Calu3 (cell line): ENCODE measurements at regions not wholly inside any gene's neighbourhood (a gene's known extent, or its start where the extent isn't known, plus 50 kb on each side); places are given as distances from the start of the nearest gene placed in this dataset.

Experiments used
- BruUV-seq: library from RNA; stranded (reverse); fragments of 400-500 nt; replicated peaks from 2 replicates; lab custom pipeline; 2021; lab: Mats Ljungman, UMichigan
- CTCF ChIA-PET: fragments of 300-600 bp; sonication (Branson Sonifier 250); formaldehyde crosslinking; loops from one replicate; lab custom pipeline; 2022; ENCODE audit warnings: antibody characterized with exemption; lab: Charles Lee
- DNase-seq: peaks from one replicate; pipeline ENCODE4 v3.0.0; 2022
- H3K27ac Mint-ChIP-seq: one replicate; pipeline ENCODE4 v1.8.0; 2022; ENCODE audit warnings: mixed read lengths; ENCODE audit not compliant: unreplicated experiment
- H3K27me3 Mint-ChIP-seq: one replicate; pipeline ENCODE4 v1.8.0; 2022; ENCODE audit warnings: mixed read lengths; ENCODE audit not compliant: unreplicated experiment
- H3K36me3 Mint-ChIP-seq: one replicate; pipeline ENCODE4 v1.8.0; 2022; ENCODE audit warnings: mild to moderate bottlenecking, moderate library complexity, mixed read lengths; ENCODE audit not compliant: insufficient read depth, unreplicated experiment
- H3K4me1 Mint-ChIP-seq: one replicate; pipeline ENCODE4 v1.8.0; 2022; ENCODE audit warnings: mild to moderate bottlenecking, low read depth, mixed read lengths; ENCODE audit not compliant: unreplicated experiment
- H3K4me3 Mint-ChIP-seq: one replicate; pipeline ENCODE4 v1.8.0; 2022; ENCODE audit warnings: mild to moderate bottlenecking, low read depth, moderate library complexity, mixed read lengths; ENCODE audit not compliant: unreplicated experiment
- H3K9me3 Mint-ChIP-seq: one replicate; pipeline ENCODE4 v1.8.0; 2022; ENCODE audit warnings: low read depth, mixed read lengths; ENCODE audit not compliant: unreplicated experiment
- intact Hi-C: fragments of 100-400 bp; cut with micrococcal nuclease; formaldehyde crosslinking; loops from one replicate; pipeline ENCODE4 v1.10.0; 2022; ENCODE audit not compliant: unreplicated experiment
- TF ChIP-seq, protein P1 (sequence below): fragments of 200-600 bp; IDR thresholded peaks from one replicate; pipeline ENCODE4 v1.8.0; 2022; ENCODE audit warnings: antibody characterized with exemption; ENCODE audit not compliant: unreplicated experiment

DNA sequence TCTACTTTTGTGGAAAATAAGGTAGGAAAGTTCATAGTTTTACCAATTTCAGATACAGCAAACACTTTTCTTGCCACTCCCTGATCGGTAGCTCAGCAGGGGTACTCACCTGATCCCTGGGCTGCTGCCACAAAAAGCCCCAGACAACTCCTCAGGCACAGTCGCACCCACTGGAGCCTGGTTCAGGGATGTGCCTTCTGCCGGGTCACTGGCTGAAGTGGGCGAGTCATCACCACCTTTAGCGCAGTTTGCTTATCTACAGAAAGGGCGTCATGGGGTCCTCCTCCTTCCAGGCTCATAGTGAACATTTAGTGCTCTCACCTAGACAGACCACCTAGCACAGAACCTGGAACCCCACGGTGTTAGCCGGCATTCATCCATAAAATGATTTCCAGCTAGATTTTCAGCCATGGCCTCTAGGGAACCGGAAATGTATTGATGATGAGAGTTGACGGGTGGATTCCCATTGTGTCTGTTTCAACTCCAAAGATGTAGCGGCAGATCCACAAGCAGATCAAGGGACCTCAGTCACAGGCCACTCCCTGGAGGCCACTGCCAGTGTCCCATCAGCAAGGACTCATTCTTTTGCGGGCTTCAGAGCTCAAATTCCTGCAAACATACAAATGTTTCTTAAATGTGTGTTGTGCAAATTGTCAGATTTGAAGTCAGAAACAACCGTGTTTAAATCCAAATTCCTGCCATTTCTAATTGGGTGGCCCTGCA is 408.4 kb upstream of the SALL3 start:
- Mint-ChIP-seq H3K27ac (no peak overlapping the region), H3K36me3 (no peaks in the 10 kb centered on the region), H3K27me3 (no peaks in the 10 kb centered on the region), H3K4me3 (no peak overlapping the region), H3K9me3 (peaks cover 6% of the 10 kb centered on the region), H3K4me1 (no peaks in the 10 kb centered on the region)
- no TSS peak for BruUV-seq
- no peak for DNase-seq
- intact Hi-C loops, result no loop called here
- TF ChIP-seq, protein P1, sequence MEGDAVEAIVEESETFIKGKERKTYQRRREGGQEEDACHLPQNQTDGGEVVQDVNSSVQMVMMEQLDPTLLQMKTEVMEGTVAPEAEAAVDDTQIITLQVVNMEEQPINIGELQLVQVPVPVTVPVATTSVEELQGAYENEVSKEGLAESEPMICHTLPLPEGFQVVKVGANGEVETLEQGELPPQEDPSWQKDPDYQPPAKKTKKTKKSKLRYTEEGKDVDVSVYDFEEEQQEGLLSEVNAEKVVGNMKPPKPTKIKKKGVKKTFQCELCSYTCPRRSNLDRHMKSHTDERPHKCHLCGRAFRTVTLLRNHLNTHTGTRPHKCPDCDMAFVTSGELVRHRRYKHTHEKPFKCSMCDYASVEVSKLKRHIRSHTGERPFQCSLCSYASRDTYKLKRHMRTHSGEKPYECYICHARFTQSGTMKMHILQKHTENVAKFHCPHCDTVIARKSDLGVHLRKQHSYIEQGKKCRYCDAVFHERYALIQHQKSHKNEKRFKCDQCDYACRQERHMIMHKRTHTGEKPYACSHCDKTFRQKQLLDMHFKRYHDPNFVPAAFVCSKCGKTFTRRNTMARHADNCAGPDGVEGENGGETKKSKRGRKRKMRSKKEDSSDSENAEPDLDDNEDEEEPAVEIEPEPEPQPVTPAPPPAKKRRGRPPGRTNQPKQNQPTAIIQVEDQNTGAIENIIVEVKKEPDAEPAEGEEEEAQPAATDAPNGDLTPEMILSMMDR, result no peak
- CTCF ChIA-PET, result no interaction called here

- Mint-ChIP-seq H3K4me1 (no peaks in the 10 kb centered on the region), H3K27ac (no peak overlapping the region), H3K9me3 (peaks cover 6% of the 10 kb centered on the region), H3K27me3 (no peaks in the 10 kb centered on the region), H3K36me3 (no peaks in the 10 kb centered on the region), H3K4me3 (no peak overlapping the region)
- intact Hi-C loops, result no loop called here
- TF ChIP-seq, protein P1, result no peak
- no peak for DNase-seq
- BruUV-seq, result no TSS peak
- CTCF ChIA-PET, result no interaction called here
These were observed 407.7 kb upstream of the SALL3 start for GRCh38 chr18:78571831-78572347.

DNA sequence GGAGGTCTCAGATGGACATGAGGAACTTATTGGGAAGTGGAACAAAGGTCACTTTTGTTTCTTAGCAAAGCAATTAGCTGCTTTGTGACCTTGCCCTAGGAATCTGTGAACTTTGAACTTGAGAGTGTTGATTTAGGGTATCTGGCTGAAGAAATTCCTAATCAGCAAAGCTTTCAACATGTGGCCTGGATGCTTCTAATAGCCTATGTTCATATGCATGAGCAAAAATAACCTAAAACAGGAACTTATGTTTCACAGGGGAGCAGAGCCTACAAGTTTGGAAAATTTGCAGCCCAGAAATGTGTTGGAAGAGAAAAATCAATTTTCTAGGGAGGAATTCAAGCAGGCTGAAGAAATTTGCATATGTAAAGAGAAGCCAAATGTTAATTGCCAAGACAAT is 405.8 kb upstream of the SALL3 start:
- Mint-ChIP-seq H3K36me3 (no peaks in the 10 kb centered on the region), H3K27ac (no peak overlapping the region), H3K27me3 (no peaks in the 10 kb centered on the region), H3K9me3 (peaks cover 6% of the 10 kb centered on the region), H3K4me3 (no peak overlapping the region), H3K4me1 (no peaks in the 10 kb centered on the region)
- no peak for DNase-seq
- intact Hi-C loops, result no loop called here
- CTCF ChIA-PET, result no interaction called here
- no TSS peak for BruUV-seq
- TF ChIP-seq, protein P1, result no peak

GRCh38 chr18:78576967-78577366 is 402.7 kb upstream of the SALL3 start:
- TF ChIP-seq, protein P1, result no peak
- DNase-seq, result no peak

More at GRCh38 chr18:78576967-78577366, 402.7 kb upstream of the SALL3 start:
- Mint-ChIP-seq H3K9me3 (peaks cover 8% of the 10 kb centered on the region), H3K27ac (no peak overlapping the region), H3K27me3 (no peaks in the 10 kb centered on the region), H3K36me3 (no peaks in the 10 kb centered on the region), H3K4me1 (no peaks in the 10 kb centered on the region), H3K4me3 (no peak overlapping the region)
- intact Hi-C loops, result no loop called here
- no TSS peak for BruUV-seq
- CTCF ChIA-PET, result no interaction called here
